ENCODE measurements at regions not wholly inside any gene's neighbourhood (a gene's known extent, or its start where the extent isn't known, plus 50 kb on each side); places are given as distances from the start of the nearest gene placed in this dataset.

DNA sequence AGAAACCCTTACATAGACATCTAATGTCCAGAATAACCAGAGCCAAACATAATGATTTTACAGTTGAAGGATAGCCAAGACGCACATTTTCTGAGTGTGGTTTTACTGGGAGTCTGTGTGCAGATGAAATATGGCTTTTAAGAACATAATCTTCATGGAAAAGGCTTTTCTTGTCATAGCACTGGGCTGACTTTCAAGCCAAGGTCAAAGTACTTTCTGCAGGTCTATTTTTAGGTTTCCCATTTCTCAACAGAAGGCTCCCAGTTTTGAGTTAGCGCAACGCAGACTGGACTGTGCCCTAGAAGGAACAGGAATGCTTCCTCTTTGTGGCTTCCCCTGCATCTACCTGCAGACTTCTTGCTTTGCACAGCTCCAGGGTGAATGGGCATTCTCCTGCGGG lies 92.3 kb upstream of the UPP2 start:
- POLR2A ChIA-PET, result no interaction called here
- no peak overlapping the region for H3K4me3 ChIP-seq (ENCODE audit: low read depth, low read length)
- no peak for DNase-seq (ENCODE audit: low read depth, low spot score)
- peaks cover 4% of the 10 kb centered on the region for H3K27me3 ChIP-seq (ENCODE audit: control insufficient read depth, insufficient read depth, low read length)
- H3K9me3 ChIP-seq (ENCODE audit: control insufficient read depth, insufficient read depth, low read length), result no peaks in the 10 kb centered on the region
- TF ChIP-seq CTCF (IDR thresholded peaks at IDR 0.05; ENCODE audit: low read depth, low read length), result no peak
- H3K27ac ChIP-seq (ENCODE audit: low read depth, low read length), result no peak overlapping the region
- CTCF ChIA-PET, result interaction anchor here (1.4 to 2.9 kb wide), 6 partner anchors 15 to 517 kb away, joined by 7 to 10 read pairs (median 8); no protein-coding TSS in a partner anchor

DNA sequence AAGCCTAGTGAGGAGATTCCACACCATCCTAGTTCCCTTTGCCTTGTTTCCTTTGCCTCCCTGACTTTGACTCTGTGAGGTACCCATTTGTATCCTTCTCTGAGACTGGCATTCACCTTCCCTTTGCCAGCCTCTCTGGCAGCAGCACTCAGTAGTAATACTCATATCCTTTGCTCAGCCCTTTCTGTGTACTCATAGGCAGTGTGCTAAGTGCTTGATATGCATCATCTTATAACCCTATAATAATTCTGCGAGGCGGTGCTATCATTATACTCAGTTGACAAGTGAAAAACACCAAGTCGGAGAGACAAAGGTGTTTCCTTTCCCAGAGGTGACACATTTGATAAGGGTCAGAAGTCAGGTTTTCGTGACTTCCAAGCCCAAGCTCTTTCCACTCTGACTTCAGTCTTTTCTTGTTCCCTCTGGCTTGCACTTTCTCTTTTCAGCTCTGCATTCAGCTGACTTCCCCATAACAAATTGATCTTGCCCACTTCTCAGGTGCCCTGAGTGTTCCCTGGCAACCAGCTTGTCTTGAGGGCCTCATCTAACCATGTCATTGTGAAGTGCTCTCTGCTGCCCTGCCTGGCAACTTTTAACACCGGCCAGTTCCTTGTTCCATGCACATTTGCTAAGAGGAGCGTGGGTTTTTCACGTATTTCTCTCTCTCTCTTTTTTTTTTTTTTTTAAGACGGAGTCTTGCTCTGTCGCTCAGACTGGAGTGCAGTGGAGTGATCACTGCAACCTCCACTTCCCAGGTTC lies 94.5 kb upstream of the UPP2 start:
- ChIA-PET POLR2A (no interaction called here), CTCF (interaction anchor here (0.7 to 2.9 kb wide), 6 partner anchors 18 to 231 kb away, joined by 3 to 10 read pairs (median 6); no protein-coding TSS in a partner anchor)
- H3K27me3 ChIP-seq (ENCODE audit: control insufficient read depth, insufficient read depth, low read length), result peaks cover 3% of the 10 kb centered on the region
- no peak for DNase-seq (ENCODE audit: low read depth, low spot score)
- no peak overlapping the region for H3K27ac ChIP-seq (ENCODE audit: low read depth, low read length)
- no peak for TF ChIP-seq CTCF (IDR thresholded peaks at IDR 0.05; ENCODE audit: low read depth, low read length)
- no peak overlapping the region for H3K4me3 ChIP-seq (ENCODE audit: low read depth, low read length)
- no peaks in the 10 kb centered on the region for H3K9me3 ChIP-seq (ENCODE audit: control insufficient read depth, insufficient read depth, low read length)

GRCh38 chr2:158004126-158004764 lies 97.4 kb upstream of the UPP2 start:
- ChIA-PET POLR2A (no interaction called here), CTCF (interaction anchor here (0.8 to 1.7 kb wide), 4 partner anchors 20 to 376 kb away, joined by 3 to 8 read pairs (median 4); partner anchors contain the start of gene ACVR1C)
- H3K27me3 ChIP-seq (ENCODE audit: control insufficient read depth, insufficient read depth, low read length), result peaks cover 4% of the 10 kb centered on the region
- no peak for DNase-seq (ENCODE audit: low read depth, low spot score)
- no peak overlapping the region for H3K4me3 ChIP-seq (ENCODE audit: low read depth, low read length)
- TF ChIP-seq CTCF (IDR thresholded peaks at IDR 0.05; ENCODE audit: low read depth, low read length), result no peak
- no peaks in the 10 kb centered on the region for H3K9me3 ChIP-seq (ENCODE audit: control insufficient read depth, insufficient read depth, low read length)
- no peak overlapping the region for H3K27ac ChIP-seq (ENCODE audit: low read depth, low read length)

DNA sequence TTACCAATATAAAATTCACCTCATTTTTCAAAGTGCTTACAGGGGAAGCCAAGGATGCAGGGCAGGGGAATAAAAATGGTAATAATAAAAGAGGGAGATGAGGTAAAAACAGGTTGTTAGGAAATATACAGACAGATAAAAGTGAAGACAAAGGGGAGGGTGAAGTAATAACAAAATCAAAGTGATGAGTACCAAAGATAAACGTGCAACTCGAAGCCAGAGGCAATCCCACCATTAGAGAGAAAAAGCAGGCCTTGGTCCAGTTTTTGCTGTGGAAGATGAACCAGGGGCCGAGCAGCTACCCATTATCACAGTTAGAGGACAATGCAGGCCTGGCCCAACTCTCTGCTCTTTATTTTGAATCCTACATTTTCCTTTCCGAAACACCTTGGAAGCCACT lies 99.6 kb upstream of the UPP2 start:
- no peak for TF ChIP-seq CTCF (IDR thresholded peaks at IDR 0.05; ENCODE audit: low read depth, low read length)
- H3K27me3 ChIP-seq (ENCODE audit: control insufficient read depth, insufficient read depth, low read length), result peaks cover 2% of the 10 kb centered on the region
- H3K4me3 ChIP-seq (ENCODE audit: low read depth, low read length), result no peak overlapping the region
- POLR2A ChIA-PET, result no interaction called here
- H3K27ac ChIP-seq (ENCODE audit: low read depth, low read length), result no peak overlapping the region
- H3K9me3 ChIP-seq (ENCODE audit: control insufficient read depth, insufficient read depth, low read length), result no peaks in the 10 kb centered on the region
- DNase-seq (ENCODE audit: low read depth, low spot score), result no peak
- CTCF ChIA-PET, result interaction anchor here (0.7 kb wide), 1 partner anchor 457 kb away, joined by 3 read pairs; no protein-coding TSS in a partner anchor

- Histone ChIP-seq H3K27ac (ENCODE audit: low read depth, low read length) (no peak overlapping the region), H3K4me3 (ENCODE audit: low read depth, low read length) (no peak overlapping the region), H3K27me3 (ENCODE audit: control insufficient read depth, insufficient read depth, low read length) (peaks cover under 1% of the 10 kb centered on the region), H3K9me3 (ENCODE audit: control insufficient read depth, insufficient read depth, low read length) (no peaks in the 10 kb centered on the region)
- DNase-seq (ENCODE audit: low read depth, low spot score), result no peak
- CTCF ChIA-PET, result interaction anchor here (1.1 to 1.5 kb wide), 2 partner anchors 14 to 504 kb away, joined by 3 read pairs; no protein-coding TSS in a partner anchor
- TF ChIP-seq CTCF (IDR thresholded peaks at IDR 0.05; ENCODE audit: low read depth, low read length), result no peak
- POLR2A ChIA-PET, result no interaction called here
These were observed 104.9 kb upstream of the UPP2 start for GRCh38 chr2:157996799-157997198.

Measured in AG04450 (cell line).